ENCODE measurements at regions not wholly inside any gene's neighbourhood (a gene's known extent, or its start where the extent isn't known, plus 50 kb on each side); places are given as distances from the start of the nearest gene placed in this dataset.

GRCh38 chr2:61764035-61764800 lies 89.6 kb downstream of the FAM161A start (continued):
- TF ChIP-seq NANOG (IDR thresholded peaks at IDR 0.05; ENCODE audit: insufficient read depth, low read depth, low read length, poor library complexity, severe bottlenecking) (no peak), TEAD4 (IDR thresholded peaks at IDR 0.05; ENCODE audit: low read depth, low read length) (no peak; the same call in none of the 2 replicates), RXRA (IDR thresholded peaks at IDR 0.05; ENCODE audit: insufficient read depth, low read depth, low read length) (no peak), BCL11A (IDR thresholded peaks at IDR 0.05; ENCODE audit: low read depth in 2 of 2, low read length in 2 of 2) (no peak), ZNF274 (IDR thresholded peaks at IDR 0.05; ENCODE audit: borderline replicate concordance, extremely low read depth, low read length) (no peak), RAD21 (IDR thresholded peaks at IDR 0.05 in 1 of 2, conservative IDR thresholded peaks at IDR 0.05 in 1 of 2; ENCODE audit: low read depth in 2 of 2, low read length in 2 of 2) (no peak), TBP (IDR thresholded peaks at IDR 0.05; ENCODE audit: low read depth, low read length) (peak; percentile 68)

Measured in H1 (cell line).